ENCODE measurements at regions not wholly inside any gene's neighbourhood (a gene's known extent, or its start where the extent isn't known, plus 50 kb on each side); places are given as distances from the start of the nearest gene placed in this dataset.
A peak's percentile ranks its signal among the peaks of the same experiment; 100 is the strongest.

- DNase-seq, result no peak
Measured at GRCh38 chr5:155727512-155728145, 599.3 kb upstream of the SGCD start.

- DNase-seq, result peak; percentile 61 to 74
Measured at GRCh38 chr5:155728146-155728856, 598.7 kb upstream of the SGCD start.

GRCh38 chr5:155728857-155729683 is 597.9 kb upstream of the SGCD start:
- peak; percentile 17 to 68 for DNase-seq

- peak in 1 of 2 experiments; percentile 3 for DNase-seq
Measured at GRCh38 chr5:155729684-155730059, 597.3 kb upstream of the SGCD start.

- DNase-seq, result no peak
Measured at GRCh38 chr5:155732587-155733376, 594.2 kb upstream of the SGCD start.

GRCh38 chr5:155733935-155734334 is 593.0 kb upstream of the SGCD start:
- DNase-seq, result no peak

GRCh38 chr5:155735388-155735787 is 591.6 kb upstream of the SGCD start:
- DNase-seq, result peak; percentile 38 to 83

GRCh38 chr5:155738616-155739015 is 588.3 kb upstream of the SGCD start:
- no peak for DNase-seq

- no peak for DNase-seq
Measured at GRCh38 chr5:155746367-155747038, 580.5 kb upstream of the SGCD start.

GRCh38 chr5:155750101-155750500 is 576.9 kb upstream of the SGCD start:
- DNase-seq, result no peak

GRCh38 chr5:155750571-155750970 is 576.4 kb upstream of the SGCD start:
- DNase-seq, result no peak

- peak; percentile 13 to 61 for DNase-seq
Measured at GRCh38 chr5:155753943-155754581, 572.9 kb upstream of the SGCD start.

GRCh38 chr5:155759252-155759651 is 567.7 kb upstream of the SGCD start:
- no peak for DNase-seq

- no peak for DNase-seq
Measured at GRCh38 chr5:155759984-155760383, 567.0 kb upstream of the SGCD start.

- no peak for DNase-seq
Measured at GRCh38 chr5:155761502-155761901, 565.5 kb upstream of the SGCD start.

GRCh38 chr5:155765715-155766114 is 561.2 kb upstream of the SGCD start:
- DNase-seq, result no peak

GRCh38 chr5:155767470-155767869 is 559.5 kb upstream of the SGCD start:
- DNase-seq, result no peak

GRCh38 chr5:155768332-155768731 is 558.6 kb upstream of the SGCD start:
- no peak for DNase-seq

- DNase-seq, result no peak
Measured at GRCh38 chr5:155772009-155772662, 554.8 kb upstream of the SGCD start.

- DNase-seq, result no peak
Measured at GRCh38 chr5:155773680-155774079, 553.3 kb upstream of the SGCD start.

- no peak for DNase-seq
Measured at GRCh38 chr5:155780260-155780659, 546.7 kb upstream of the SGCD start.

Data from NCI-H2081 (cell line).